Natural killer cell (primary cell): ENCODE measurements at regions not wholly inside any gene's neighbourhood (a gene's known extent, or its start where the extent isn't known, plus 50 kb on each side); places are given as distances from the start of the nearest gene placed in this dataset.

ENCODE experiments used
- ATAC-seq, 3 donors: fragments of 150-1000 bp in 2 of 3; fragments of 200-7000 bp in 1 of 3; cut with Tn5 transposase; 1 replicate in 1 of 3; 2 replicates in 2 of 3; pipeline ENCODE4 v1.10.0; 2021; ENCODE audit warnings: mild to moderate bottlenecking in 2 of 3, moderate library complexity in 2 of 3
- DNase-seq, 2 donors: peaks; one replicate each; pipeline versions ENCODE4 v3.0.0 to v3.0.0-alpha.2; 2013 to 2021; ENCODE audit warnings: mixed read lengths in 1 of 2
- H3K27ac ChIP-seq: one replicate; pipeline ENCODE4 v1.5.1; 2013; ENCODE audit warnings: mild to moderate bottlenecking, low read length
- H3K27me3 ChIP-seq: one replicate; pipeline ENCODE4 v1.6.1; 2013; ENCODE audit warnings: low read length; ENCODE audit not compliant: control insufficient read depth, insufficient read depth
- H3K36me3 ChIP-seq: one replicate; pipeline ENCODE4 v1.6.1; 2013; ENCODE audit warnings: low read length; ENCODE audit not compliant: control insufficient read depth, insufficient read depth
- H3K4me1 ChIP-seq: one replicate; pipeline ENCODE4 v1.6.1; 2013; ENCODE audit warnings: low read length; ENCODE audit not compliant: control insufficient read depth, insufficient read depth
- H3K4me3 ChIP-seq: one replicate; pipeline ENCODE4 v1.5.1; 2013; ENCODE audit warnings: low read length
- H3K9me3 ChIP-seq: one replicate; pipeline ENCODE4 v1.6.1; 2013; ENCODE audit warnings: low read length; ENCODE audit not compliant: control insufficient read depth, insufficient read depth
- H3K27ac Mint-ChIP-seq, 2 donors: one replicate each; pipeline ENCODE4 v1.8.0; 2022; ENCODE audit warnings: mild to moderate bottlenecking in 2 of 2, mixed read lengths in 2 of 2, moderate library complexity in 1 of 2
- H3K27me3 Mint-ChIP-seq, 2 donors: one replicate each; pipeline ENCODE4 v1.8.0; 2022; ENCODE audit warnings: low read depth in 2 of 2, mixed read lengths in 2 of 2
- H3K36me3 Mint-ChIP-seq: one replicate; pipeline ENCODE4 v1.8.0; 2022; ENCODE audit warnings: mixed read lengths
- H3K4me1 Mint-ChIP-seq, 2 donors: one replicate each; pipeline ENCODE4 v1.8.0; 2022; ENCODE audit warnings: mixed read lengths in 2 of 2
- H3K4me3 Mint-ChIP-seq: one replicate; pipeline ENCODE4 v1.8.0; 2022; ENCODE audit warnings: mild to moderate bottlenecking, moderate library complexity, mixed read lengths
- H3K9me3 Mint-ChIP-seq, 2 donors: one replicate each; pipeline ENCODE4 v1.8.0; 2022; ENCODE audit warnings: mixed read lengths in 2 of 2
- CTCF ChIP-seq: fragments of 200-600 bp; IDR thresholded peaks from one replicate; pipeline ENCODE4 v1.8.0; 2022; ENCODE audit warnings: antibody characterized with exemption
- WGBS: methylation state at CpG from one replicate; pipeline ENCODE4 v1.1.7; 2013; ENCODE audit warnings: missing lambda C conversion rate; ENCODE audit not compliant: insufficient coverage; 5-methylcytosine and 5-hydroxymethylcytosine counted together
- intact Hi-C: fragments of 100-400 bp; cut with micrococcal nuclease; formaldehyde crosslinking; loops from one replicate; pipeline ENCODE4 v1.14.2; 2022

DNA sequence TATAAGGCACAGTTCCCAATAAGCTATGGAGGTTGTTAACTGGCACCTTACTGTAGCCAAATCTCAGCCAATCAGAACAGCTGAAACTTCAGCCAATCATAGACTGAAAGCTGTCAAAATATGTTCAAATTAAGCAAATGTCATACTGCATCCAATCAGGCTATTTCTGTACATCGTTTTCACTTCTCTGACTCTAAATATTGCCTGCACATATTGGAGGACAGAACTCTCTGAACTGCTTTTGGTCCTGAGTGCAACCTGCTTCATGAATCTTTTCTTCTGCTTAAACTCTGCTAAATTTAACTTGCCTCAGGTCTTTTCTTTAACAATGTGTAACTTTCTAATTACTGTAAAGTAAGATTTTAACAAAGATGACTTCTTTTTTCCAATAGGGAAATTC is 1198.9 kb upstream of the PCDH7 start:
- H3K36me3 Mint-ChIP-seq: peaks cover 31% of the 10 kb centered on the region
- no peak for TF ChIP-seq CTCF
- Histone ChIP-seq H3K27ac (no peak overlapping the region), H3K27me3 (no peaks in the 10 kb centered on the region), H3K4me1 (no peaks in the 10 kb centered on the region), H3K36me3 (no peaks in the 10 kb centered on the region), H3K9me3 (no peaks in the 10 kb centered on the region), H3K4me3 (no peak overlapping the region)
- H3K27ac Mint-ChIP-seq: no peak overlapping the region
- H3K27me3 Mint-ChIP-seq: no peaks in the 10 kb centered on the region
- WGBS: 70% methylated on average over 1 of the region's 1 CpG
- H3K4me3 Mint-ChIP-seq: no peak overlapping the region
- DNase-seq (no peak), ATAC-seq (no peak)
- no peaks in the 10 kb centered on the region for H3K4me1 Mint-ChIP-seq
- intact Hi-C loops: no loop called here
- H3K9me3 Mint-ChIP-seq: peaks cover 16 to 20% of the 10 kb centered on the region in 2 donors

GRCh38 chr4:29536745-29537144 is 1183.4 kb upstream of the PCDH7 start:
- Histone ChIP-seq H3K9me3 (peaks cover 2% of the 10 kb centered on the region), H3K4me3 (no peak overlapping the region), H3K27ac (no peak overlapping the region), H3K4me1 (no peaks in the 10 kb centered on the region), H3K27me3 (no peaks in the 10 kb centered on the region), H3K36me3 (no peaks in the 10 kb centered on the region)
- H3K4me1 Mint-ChIP-seq: no peaks in the 10 kb centered on the region
- no peak for TF ChIP-seq CTCF
- ATAC-seq (no peak), DNase-seq (no peak)
- H3K27ac Mint-ChIP-seq: no peak overlapping the region
- intact Hi-C loops: no loop called here
- no peaks in the 10 kb centered on the region for H3K27me3 Mint-ChIP-seq
- no peak overlapping the region for H3K4me3 Mint-ChIP-seq
- H3K36me3 Mint-ChIP-seq: no peaks in the 10 kb centered on the region
- peaks cover 3 to 16% of the 10 kb centered on the region in 2 donors for H3K9me3 Mint-ChIP-seq
- 61% methylated on average over 3 of the region's 3 CpGs for WGBS

- H3K36me3 Mint-ChIP-seq: no peaks in the 10 kb centered on the region
- intact Hi-C loops: no loop called here
- no peaks in the 10 kb centered on the region for H3K27me3 Mint-ChIP-seq
- H3K4me1 Mint-ChIP-seq: no peaks in the 10 kb centered on the region
- no peak overlapping the region for H3K27ac ChIP-seq
- H3K27me3 ChIP-seq: no peaks in the 10 kb centered on the region
- no peak for ATAC-seq
- WGBS: 38% methylated on average over 1 of the region's 4 CpGs
- no peaks in the 10 kb centered on the region for H3K36me3 ChIP-seq
- no peak overlapping the region for H3K27ac Mint-ChIP-seq
- no peak for DNase-seq
- no peak overlapping the region for H3K4me3 Mint-ChIP-seq
- no peak for TF ChIP-seq CTCF
- H3K4me3 ChIP-seq: no peak overlapping the region
- H3K4me1 ChIP-seq: no peaks in the 10 kb centered on the region
- peaks cover 10% of the 10 kb centered on the region for H3K9me3 ChIP-seq
- H3K9me3 Mint-ChIP-seq: peaks cover 0 to 11% of the 10 kb centered on the region in 2 donors
Measured at GRCh38 chr4:29538889-29539646, 1181.1 kb upstream of the PCDH7 start.
